Spinal cord (tissue), 9 donors: ENCODE measurements at regions not wholly inside any gene's neighbourhood (a gene's known extent, or its start where the extent isn't known, plus 50 kb on each side); places are given as distances from the start of the nearest gene placed in this dataset.
"Not testable (repeated sequence)": the region's sequence is repeated elsewhere in the genome, so short reads cannot be mapped to it uniquely, and the experiment has no call there.

Source experiments
- DNase-seq, 6 donors: peaks; one replicate each; pipeline versions ENCODE4 v3.0.0 to v3.0.0-alpha.2; 2013 to 2015; ENCODE audit warnings: low spot score in 6 of 6, low read depth in 4 of 6
- H3K27ac ChIP-seq: one replicate; pipeline ENCODE4 v1.5.1; 2013; ENCODE audit warnings: low read depth, low read length, control low read depth
- H3K27me3 ChIP-seq: one replicate; pipeline ENCODE4 v1.6.1; 2013; ENCODE audit warnings: low read length; ENCODE audit not compliant: control insufficient read depth, insufficient read depth
- H3K36me3 ChIP-seq: one replicate; pipeline ENCODE4 v1.6.1; 2013; ENCODE audit warnings: low read length; ENCODE audit not compliant: control insufficient read depth, insufficient read depth
- H3K4me1 ChIP-seq: one replicate; pipeline ENCODE4 v1.6.1; 2013; ENCODE audit warnings: low read length; ENCODE audit not compliant: control insufficient read depth, insufficient read depth
- H3K4me3 ChIP-seq: one replicate; pipeline ENCODE4 v1.5.1; 2013; ENCODE audit warnings: low read depth, low read length, control low read depth
- H3K9me3 ChIP-seq: one replicate; pipeline ENCODE4 v1.6.1; 2013; ENCODE audit warnings: low read length; ENCODE audit not compliant: control insufficient read depth, insufficient read depth
- WGBS: methylation state at CpG from one replicate; pipeline ENCODE4 v1.1.5; 2013; ENCODE audit warnings: missing lambda C conversion rate; ENCODE audit not compliant: insufficient coverage; 5-methylcytosine and 5-hydroxymethylcytosine counted together
- donor health status: healthy.

- H3K36me3 ChIP-seq, H3K27ac ChIP-seq, DNase-seq, H3K27me3 ChIP-seq, H3K4me3 ChIP-seq, H3K9me3 ChIP-seq, H3K4me1 ChIP-seq: not testable (repeated sequence)
- 89% methylated on average over 4 of the region's 7 CpGs for WGBS
These were observed 156.9 kb upstream of the NBPF12 start for GRCh38 chr1:146781235-146781634.

DNA sequence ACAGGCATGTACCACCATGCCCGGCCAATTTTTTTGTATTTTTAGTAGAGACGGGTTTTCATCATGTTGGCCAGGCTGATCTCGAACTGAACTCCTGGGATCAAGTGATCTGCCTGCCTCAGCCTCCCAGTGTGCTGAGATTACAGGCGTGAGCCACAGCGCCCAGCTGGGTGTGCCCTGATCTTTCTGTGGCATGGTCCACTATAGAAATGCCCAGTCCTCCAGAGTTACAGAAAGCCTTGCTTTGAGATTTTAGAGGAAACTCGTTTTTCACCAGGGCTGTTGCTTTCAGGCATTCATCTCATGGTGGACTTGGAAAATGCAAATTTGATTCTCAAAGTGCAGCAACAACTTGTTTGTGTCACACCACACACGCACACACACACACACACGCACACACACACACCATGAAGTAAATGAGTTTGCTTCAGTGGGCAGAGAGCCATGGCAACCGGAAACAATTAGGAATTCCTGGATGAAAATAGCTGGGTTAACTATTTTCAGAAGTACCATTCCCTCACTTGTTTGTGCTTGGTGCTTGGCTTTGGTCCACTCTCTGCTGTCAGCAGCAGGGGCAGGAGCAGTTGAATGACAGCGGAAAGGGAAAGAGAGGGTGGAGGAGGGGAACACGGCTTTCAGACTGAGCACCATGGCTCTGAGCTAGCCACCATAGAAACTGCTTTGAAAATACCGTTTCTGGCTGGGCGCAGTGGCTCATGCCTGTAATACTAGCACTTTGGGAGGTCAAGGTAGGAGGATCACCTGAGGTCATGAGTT lies 160.1 kb upstream of the NBPF12 start:
- H3K4me3 ChIP-seq, H3K27me3 ChIP-seq, H3K27ac ChIP-seq, H3K36me3 ChIP-seq, H3K4me1 ChIP-seq, H3K9me3 ChIP-seq: not testable (repeated sequence)
- no CpG with 5 or more reads among the region's 13 CpGs for WGBS
- DNase-seq: peak; percentile 15 to 88 (median 46)

- not testable (repeated sequence) for H3K9me3 ChIP-seq, H3K27me3 ChIP-seq, H3K4me1 ChIP-seq, H3K4me3 ChIP-seq, H3K36me3 ChIP-seq, H3K27ac ChIP-seq, DNase-seq
- WGBS: no CpG with 5 or more reads among the region's 6 CpGs
These were observed 163.1 kb upstream of the NBPF12 start for GRCh38 chr1:146774988-146775387.

- H3K4me1 ChIP-seq: not testable (repeated sequence)
These were observed 163.9 kb upstream of the NBPF12 start for GRCh38 chr1:146774271-146774670.

GRCh38 chr1:146771409-146771808 lies 166.7 kb upstream of the NBPF12 start:
- H3K27ac ChIP-seq, H3K4me3 ChIP-seq, H3K27me3 ChIP-seq, H3K4me1 ChIP-seq, H3K9me3 ChIP-seq, DNase-seq, H3K36me3 ChIP-seq: not testable (repeated sequence)
- WGBS: no CpG with 5 or more reads among the region's 16 CpGs

More at GRCh38 chr1:146774271-146774670, 163.9 kb upstream of the NBPF12 start:
- not testable (repeated sequence) for H3K36me3 ChIP-seq, H3K27me3 ChIP-seq, H3K27ac ChIP-seq, DNase-seq, H3K9me3 ChIP-seq, H3K4me3 ChIP-seq
- 79% methylated on average over 6 of the region's 7 CpGs for WGBS

- not testable (repeated sequence) for H3K27me3 ChIP-seq, H3K36me3 ChIP-seq, H3K4me3 ChIP-seq, H3K27ac ChIP-seq, DNase-seq, H3K4me1 ChIP-seq, H3K9me3 ChIP-seq
- no CpG with 5 or more reads among the region's 3 CpGs for WGBS
These were observed 167.1 kb upstream of the NBPF12 start for GRCh38 chr1:146770998-146771397.

DNA sequence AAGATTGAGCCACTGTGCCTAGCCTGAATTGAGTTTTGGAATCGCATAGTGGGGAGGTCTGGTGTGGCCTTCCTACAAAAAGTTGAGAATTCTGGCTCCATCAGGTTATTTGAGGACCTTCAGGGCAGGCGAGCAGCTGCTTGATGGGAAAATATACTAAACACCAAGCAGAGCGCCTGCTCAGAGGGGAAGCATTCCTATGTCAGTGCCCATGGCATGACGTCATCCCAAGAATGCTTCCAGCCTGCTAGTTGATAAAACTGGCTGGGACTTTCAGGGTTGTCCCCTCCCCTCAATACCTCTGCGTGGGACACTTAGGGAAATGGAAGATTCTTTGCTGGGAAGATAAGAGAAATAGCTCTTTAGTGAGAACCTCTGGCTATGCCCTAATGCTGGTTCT lies 174.9 kb upstream of the NBPF12 start:
- no CpG with 5 or more reads among the region's 5 CpGs for WGBS
- not testable (repeated sequence) for H3K27me3 ChIP-seq, H3K36me3 ChIP-seq, H3K4me3 ChIP-seq, DNase-seq, H3K27ac ChIP-seq, H3K9me3 ChIP-seq, H3K4me1 ChIP-seq

- H3K4me1 ChIP-seq, H3K4me3 ChIP-seq, H3K36me3 ChIP-seq, H3K9me3 ChIP-seq, H3K27me3 ChIP-seq, DNase-seq, H3K27ac ChIP-seq: not testable (repeated sequence)
- no CpG with 5 or more reads among the region's 4 CpGs for WGBS
These were observed 181.3 kb upstream of the NBPF12 start for GRCh38 chr1:146756858-146757257.

DNA sequence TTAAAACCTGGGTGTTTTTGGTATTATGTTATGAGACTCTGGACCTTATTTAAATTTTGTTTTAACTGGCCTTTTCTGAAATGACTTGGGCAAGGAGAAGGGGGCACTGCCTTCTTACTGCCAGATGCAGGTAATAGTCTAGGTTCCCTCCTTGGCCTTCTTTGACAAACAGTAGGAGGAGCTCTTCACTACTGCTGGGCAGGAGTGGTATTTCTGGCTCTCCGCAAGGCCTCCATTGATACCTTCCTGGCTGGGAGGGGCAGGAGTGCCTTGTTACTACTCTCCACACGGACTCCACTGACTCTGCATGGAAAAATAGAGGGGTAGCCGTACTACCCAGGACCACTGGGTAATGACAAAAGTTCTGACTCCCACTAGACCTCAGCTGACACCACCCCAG lies 189.4 kb upstream of the NBPF12 start:
- DNase-seq: not testable (repeated sequence)

DNA sequence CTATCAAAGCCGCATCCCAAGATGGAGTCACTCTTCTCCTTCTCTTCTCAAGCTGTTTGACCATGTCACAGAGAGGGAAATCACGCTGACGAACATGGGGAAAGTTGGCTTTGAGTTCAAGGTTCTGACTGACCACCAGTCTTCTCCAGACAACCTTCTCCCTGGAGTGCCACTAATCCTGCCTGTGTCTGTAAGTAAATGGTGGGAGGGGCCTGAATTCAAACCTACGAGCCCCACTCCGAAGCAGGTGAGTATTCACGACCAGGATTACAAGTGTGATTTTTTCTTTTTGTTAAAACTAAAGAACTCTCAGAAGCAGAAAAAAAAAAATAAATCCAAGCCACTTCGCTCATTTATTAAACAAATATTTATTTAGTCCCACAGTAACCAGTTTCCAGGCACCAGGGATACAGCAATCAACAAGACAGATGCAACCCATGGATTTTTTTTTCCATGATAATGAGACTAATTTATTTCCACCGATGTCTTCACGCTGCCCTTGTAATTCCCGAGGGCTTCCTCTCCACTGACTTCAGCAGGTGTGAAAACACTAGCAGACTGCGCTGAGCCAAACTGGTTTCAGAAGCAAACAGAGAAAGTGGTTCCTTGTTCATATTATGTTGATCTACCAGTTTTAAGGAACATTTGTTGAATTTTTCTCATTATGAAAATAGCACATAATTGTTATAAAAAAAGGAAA lies 206.0 kb upstream of the NBPF12 start:
- H3K4me3 ChIP-seq, H3K9me3 ChIP-seq, DNase-seq, H3K27ac ChIP-seq, H3K27me3 ChIP-seq, H3K4me1 ChIP-seq, H3K36me3 ChIP-seq: not testable (repeated sequence)
- WGBS: no CpG with 5 or more reads among the region's 11 CpGs

More for the DNA sequence above, 189.4 kb upstream of the NBPF12 start:
- WGBS: no CpG with 5 or more reads among the region's 3 CpGs
- not testable (repeated sequence) for H3K27ac ChIP-seq, H3K4me3 ChIP-seq, H3K36me3 ChIP-seq, H3K9me3 ChIP-seq, H3K4me1 ChIP-seq, H3K27me3 ChIP-seq
